ENCODE measurements at regions not wholly inside any gene's neighbourhood (a gene's known extent, or its start where the extent isn't known, plus 50 kb on each side); places are given as distances from the start of the nearest gene placed in this dataset.

DNA sequence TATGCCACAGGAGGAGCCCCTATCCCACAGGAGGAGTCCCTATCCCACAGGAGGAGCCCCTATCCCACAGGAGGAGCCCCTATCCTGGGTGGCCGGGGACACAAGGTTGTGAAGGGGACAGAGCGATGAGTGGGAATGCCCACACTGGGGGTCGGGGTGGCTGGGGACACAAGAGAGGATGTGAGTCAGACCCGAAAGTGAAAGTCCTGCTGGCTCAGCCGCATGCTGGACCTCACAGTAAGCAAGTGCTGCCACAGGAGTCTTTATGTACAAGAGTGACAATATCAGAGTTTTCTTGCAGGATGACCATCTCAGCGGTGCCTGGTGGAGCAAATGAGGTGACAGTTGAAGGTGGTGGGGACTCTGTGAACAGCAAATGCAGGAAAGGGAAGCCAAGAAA lies 93.7 kb downstream of the PSMB1 start:
- TF ChIP-seq, protein P1, sequence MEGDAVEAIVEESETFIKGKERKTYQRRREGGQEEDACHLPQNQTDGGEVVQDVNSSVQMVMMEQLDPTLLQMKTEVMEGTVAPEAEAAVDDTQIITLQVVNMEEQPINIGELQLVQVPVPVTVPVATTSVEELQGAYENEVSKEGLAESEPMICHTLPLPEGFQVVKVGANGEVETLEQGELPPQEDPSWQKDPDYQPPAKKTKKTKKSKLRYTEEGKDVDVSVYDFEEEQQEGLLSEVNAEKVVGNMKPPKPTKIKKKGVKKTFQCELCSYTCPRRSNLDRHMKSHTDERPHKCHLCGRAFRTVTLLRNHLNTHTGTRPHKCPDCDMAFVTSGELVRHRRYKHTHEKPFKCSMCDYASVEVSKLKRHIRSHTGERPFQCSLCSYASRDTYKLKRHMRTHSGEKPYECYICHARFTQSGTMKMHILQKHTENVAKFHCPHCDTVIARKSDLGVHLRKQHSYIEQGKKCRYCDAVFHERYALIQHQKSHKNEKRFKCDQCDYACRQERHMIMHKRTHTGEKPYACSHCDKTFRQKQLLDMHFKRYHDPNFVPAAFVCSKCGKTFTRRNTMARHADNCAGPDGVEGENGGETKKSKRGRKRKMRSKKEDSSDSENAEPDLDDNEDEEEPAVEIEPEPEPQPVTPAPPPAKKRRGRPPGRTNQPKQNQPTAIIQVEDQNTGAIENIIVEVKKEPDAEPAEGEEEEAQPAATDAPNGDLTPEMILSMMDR (IDR thresholded peaks at IDR 0.05) = no peak
- H3K27me3 Mint-ChIP-seq (ENCODE audit: unreplicated experiment) = no peaks in the 10 kb centered on the region
- H3K36me3 Mint-ChIP-seq (ENCODE audit: unreplicated experiment) = no peaks in the 10 kb centered on the region
- peaks cover 24% of the 10 kb centered on the region for H3K4me1 Mint-ChIP-seq (ENCODE audit: unreplicated experiment)
- no peak for DNase-seq (ENCODE audit: extremely low spot score, unreplicated experiment)
- H3K27ac Mint-ChIP-seq (ENCODE audit: unreplicated experiment) = no peak overlapping the region
- H3K4me3 Mint-ChIP-seq (ENCODE audit: unreplicated experiment) = peak overlapping the region; percentile 53
- H3K9me3 Mint-ChIP-seq (ENCODE audit: unreplicated experiment) = no peaks in the 10 kb centered on the region

DNA sequence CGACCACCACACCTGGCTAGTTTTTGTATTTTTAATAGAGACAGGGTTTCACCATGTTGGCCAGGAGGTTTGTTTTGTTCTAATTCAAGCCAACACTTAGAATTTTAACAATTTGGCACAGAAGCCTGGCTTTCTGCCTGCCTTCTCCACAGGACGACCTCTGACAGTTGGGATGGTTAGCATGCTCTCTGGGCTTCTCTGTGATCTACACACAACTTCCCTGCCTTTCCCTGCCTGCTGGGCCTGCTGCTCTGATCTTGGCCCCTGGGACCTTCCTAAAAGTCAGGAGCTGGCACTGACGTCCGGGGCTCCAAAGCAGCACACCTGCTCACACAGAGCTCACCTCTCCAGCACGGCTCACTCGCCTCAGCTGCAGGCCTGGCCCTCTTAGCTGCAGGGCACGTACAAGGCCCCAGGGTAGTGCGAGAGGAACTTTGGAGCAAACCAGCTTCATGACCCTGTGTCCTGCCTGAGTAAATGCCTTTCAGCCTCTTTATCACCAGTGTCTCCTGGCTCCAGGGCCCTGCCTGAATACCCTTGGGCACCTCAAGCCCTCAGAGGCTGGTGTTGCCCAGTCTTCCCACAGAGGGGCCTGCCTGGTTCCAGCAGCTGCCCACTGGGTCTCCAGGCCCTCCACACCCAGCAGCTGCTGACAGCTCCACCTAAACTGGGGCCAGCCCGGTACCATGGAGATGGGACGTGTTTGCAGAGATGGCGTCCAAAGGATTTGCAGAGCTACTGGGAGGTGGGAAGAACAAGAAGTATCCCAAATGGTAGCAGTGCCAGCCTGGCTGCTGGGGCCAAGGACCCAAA lies 96.0 kb downstream of the PSMB1 start:
- peaks cover 18% of the 10 kb centered on the region for H3K4me1 Mint-ChIP-seq (ENCODE audit: unreplicated experiment)
- DNase-seq (ENCODE audit: extremely low spot score, unreplicated experiment) = no peak
- no peaks in the 10 kb centered on the region for H3K27me3 Mint-ChIP-seq (ENCODE audit: unreplicated experiment)

More for the DNA sequence above, 96.0 kb downstream of the PSMB1 start:
- Mint-ChIP-seq H3K9me3 (ENCODE audit: unreplicated experiment) (no peaks in the 10 kb centered on the region), H3K36me3 (ENCODE audit: unreplicated experiment) (no peaks in the 10 kb centered on the region), H3K4me3 (ENCODE audit: unreplicated experiment) (no peak overlapping the region), H3K27ac (ENCODE audit: unreplicated experiment) (no peak overlapping the region)
- TF ChIP-seq, protein P1 (IDR thresholded peaks at IDR 0.05) = no peak
